ENCODE measurements at regions not wholly inside any gene's neighbourhood (a gene's known extent, or its start where the extent isn't known, plus 50 kb on each side); places are given as distances from the start of the nearest gene placed in this dataset.

DNA sequence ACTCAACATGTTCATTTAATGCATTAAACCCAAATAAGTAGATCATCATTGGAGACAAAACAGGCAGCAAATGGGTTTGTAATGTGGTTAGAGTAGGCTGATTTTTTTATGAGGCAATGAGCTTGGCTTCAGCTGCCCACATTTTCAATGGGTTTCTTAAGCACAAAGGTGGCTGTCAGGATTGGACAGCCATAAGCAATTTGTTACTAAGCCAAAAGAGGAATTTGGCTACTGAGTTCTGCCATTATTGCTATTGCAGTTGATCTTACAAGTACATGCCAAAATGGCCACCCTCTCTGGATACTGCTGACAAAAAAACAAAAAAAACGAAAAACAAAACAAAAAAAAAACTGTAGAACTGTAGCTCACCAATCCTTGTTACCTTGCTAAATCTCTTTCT lies 1348.0 kb upstream of the PIK3C3 start:
- no peak for DNase-seq (ENCODE audit: extremely low read depth, insufficient read length)
- Histone ChIP-seq H3K36me3 (ENCODE audit: control insufficient read depth, insufficient read depth, low read length) (no peaks in the 10 kb centered on the region), H3K4me3 (replicated peaks; ENCODE audit: low read depth, low read length) (no peak overlapping the region), H3K27me3 (replicated peaks; ENCODE audit: control insufficient read depth, insufficient read depth, low read length) (no peaks in the 10 kb centered on the region)
- TF ChIP-seq, protein P1, sequence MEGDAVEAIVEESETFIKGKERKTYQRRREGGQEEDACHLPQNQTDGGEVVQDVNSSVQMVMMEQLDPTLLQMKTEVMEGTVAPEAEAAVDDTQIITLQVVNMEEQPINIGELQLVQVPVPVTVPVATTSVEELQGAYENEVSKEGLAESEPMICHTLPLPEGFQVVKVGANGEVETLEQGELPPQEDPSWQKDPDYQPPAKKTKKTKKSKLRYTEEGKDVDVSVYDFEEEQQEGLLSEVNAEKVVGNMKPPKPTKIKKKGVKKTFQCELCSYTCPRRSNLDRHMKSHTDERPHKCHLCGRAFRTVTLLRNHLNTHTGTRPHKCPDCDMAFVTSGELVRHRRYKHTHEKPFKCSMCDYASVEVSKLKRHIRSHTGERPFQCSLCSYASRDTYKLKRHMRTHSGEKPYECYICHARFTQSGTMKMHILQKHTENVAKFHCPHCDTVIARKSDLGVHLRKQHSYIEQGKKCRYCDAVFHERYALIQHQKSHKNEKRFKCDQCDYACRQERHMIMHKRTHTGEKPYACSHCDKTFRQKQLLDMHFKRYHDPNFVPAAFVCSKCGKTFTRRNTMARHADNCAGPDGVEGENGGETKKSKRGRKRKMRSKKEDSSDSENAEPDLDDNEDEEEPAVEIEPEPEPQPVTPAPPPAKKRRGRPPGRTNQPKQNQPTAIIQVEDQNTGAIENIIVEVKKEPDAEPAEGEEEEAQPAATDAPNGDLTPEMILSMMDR (IDR thresholded peaks at IDR 0.05; ENCODE audit: insufficient read depth, low read length, poor library complexity, severe bottlenecking), result no peak

DNA sequence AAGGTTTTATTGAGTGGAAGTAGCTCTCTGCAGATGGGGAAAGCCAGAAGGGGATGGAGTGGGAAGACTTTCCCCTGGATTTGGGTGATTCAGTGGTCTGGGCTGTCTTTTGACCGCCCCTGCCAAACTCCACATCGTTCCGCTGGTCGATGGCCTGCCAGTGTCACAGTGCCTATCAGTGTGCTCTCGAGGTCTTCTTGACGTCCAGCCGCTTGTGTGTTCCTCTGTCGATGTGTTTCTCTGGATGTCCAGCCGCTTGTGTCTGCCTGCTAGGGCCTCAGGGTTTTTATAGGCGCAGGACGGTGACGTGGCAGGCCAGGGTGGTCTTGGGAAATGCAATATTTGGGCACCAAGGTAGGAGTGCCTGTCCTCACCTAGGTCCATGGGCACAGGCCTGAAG lies 1371.4 kb upstream of the PIK3C3 start:
- DNase-seq (ENCODE audit: extremely low read depth, insufficient read length), result no peak
- TF ChIP-seq, protein P1 (IDR thresholded peaks at IDR 0.05; ENCODE audit: insufficient read depth, low read length, poor library complexity, severe bottlenecking), result no peak

DNA sequence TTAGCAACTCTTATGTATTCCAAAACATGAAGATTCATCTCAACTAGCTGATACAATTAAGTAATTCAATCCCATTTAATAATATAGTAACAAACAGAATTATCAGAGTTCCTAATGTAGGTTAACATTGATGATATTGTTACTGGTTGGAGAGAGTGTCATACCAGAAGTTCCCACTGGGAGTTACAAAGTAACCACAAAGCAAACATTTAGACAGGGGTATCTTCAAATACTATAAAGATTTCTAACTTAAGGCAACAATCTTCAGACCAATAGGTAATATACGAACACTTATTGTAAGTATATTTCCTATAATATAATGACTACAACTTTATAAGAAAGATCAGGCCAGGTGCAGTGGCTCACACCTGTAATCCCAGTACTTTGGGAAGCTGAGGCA lies 1372.9 kb upstream of the PIK3C3 start:
- no peaks in the 10 kb centered on the region for H3K27me3 ChIP-seq (replicated peaks; ENCODE audit: control insufficient read depth, insufficient read depth, low read length)

More for the DNA sequence above, 1371.4 kb upstream of the PIK3C3 start:
- Histone ChIP-seq H3K27me3 (replicated peaks; ENCODE audit: control insufficient read depth, insufficient read depth, low read length) (no peaks in the 10 kb centered on the region), H3K4me3 (replicated peaks; ENCODE audit: low read depth, low read length) (no peak overlapping the region), H3K36me3 (ENCODE audit: control insufficient read depth, insufficient read depth, low read length) (no peaks in the 10 kb centered on the region)

DNA sequence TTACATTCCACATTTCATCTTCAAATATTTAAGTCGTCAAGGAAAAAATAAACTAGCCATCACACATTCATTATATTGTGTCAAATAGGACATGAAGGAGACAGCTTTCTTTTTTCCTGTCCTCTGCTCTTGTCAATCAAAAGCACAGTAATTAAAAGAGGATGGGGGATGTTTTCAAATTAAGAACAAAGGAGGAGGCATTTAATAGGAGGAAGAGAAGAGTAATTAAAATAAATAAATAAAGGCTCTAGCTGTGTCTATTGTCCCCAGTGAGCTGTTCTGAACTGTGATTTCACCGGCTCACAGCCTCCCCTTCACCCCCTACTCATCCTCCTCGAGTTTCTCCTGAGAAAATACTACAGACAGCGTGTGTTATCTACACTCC lies 1377.1 kb upstream of the PIK3C3 start:
- TF ChIP-seq, protein P1 (IDR thresholded peaks at IDR 0.05; ENCODE audit: insufficient read depth, low read length, poor library complexity, severe bottlenecking), result no peak
- no peak overlapping the region for H3K4me3 ChIP-seq (replicated peaks; ENCODE audit: low read depth, low read length)
- no peak for DNase-seq (ENCODE audit: extremely low read depth, insufficient read length)
- no peaks in the 10 kb centered on the region for H3K36me3 ChIP-seq (ENCODE audit: control insufficient read depth, insufficient read depth, low read length)
- no peaks in the 10 kb centered on the region for H3K27me3 ChIP-seq (replicated peaks; ENCODE audit: control insufficient read depth, insufficient read depth, low read length)

More for the DNA sequence above, 1372.9 kb upstream of the PIK3C3 start:
- no peak for DNase-seq (ENCODE audit: extremely low read depth, insufficient read length)
- no peaks in the 10 kb centered on the region for H3K36me3 ChIP-seq (ENCODE audit: control insufficient read depth, insufficient read depth, low read length)
- TF ChIP-seq, protein P1 (IDR thresholded peaks at IDR 0.05; ENCODE audit: insufficient read depth, low read length, poor library complexity, severe bottlenecking), result no peak
- no peak overlapping the region for H3K4me3 ChIP-seq (replicated peaks; ENCODE audit: low read depth, low read length)

DNA sequence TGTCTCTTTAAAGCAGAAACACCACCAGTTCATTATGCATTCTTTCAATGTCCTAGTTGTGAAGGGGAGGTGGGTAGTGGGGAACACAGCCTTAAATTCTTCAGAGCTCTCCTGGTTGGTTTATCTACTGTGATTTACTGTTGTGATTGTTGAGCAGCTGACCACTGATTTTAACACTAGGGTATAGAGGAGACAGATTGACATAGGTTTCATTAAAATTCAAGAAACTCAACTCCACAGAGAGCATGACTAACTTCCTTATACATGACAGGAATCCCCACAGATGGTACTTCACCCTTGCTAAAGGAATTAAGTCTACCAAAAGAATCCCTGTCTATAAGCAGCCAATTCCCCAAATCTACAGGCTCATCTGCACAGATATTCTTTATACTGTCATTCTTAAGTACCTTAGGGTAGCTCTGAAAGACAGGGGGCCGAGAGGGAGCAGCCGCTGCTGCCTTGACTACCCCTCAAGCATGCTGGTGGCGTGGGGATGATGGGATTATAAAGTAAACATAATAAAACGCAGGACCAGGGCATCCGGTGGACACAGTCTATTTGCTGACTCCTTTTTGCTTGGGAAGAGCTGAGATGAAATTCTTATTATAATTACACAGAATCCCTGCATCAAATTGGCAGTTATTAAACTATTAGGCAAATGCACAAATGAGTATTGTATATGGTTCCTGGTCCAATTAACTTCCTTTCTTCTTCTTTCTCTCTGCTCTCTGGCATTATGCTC lies 1377.6 kb upstream of the PIK3C3 start:
- TF ChIP-seq, protein P1 (IDR thresholded peaks at IDR 0.05; ENCODE audit: insufficient read depth, low read length, poor library complexity, severe bottlenecking), result no peak
- DNase-seq (ENCODE audit: extremely low read depth, insufficient read length), result no peak
- Histone ChIP-seq H3K36me3 (ENCODE audit: control insufficient read depth, insufficient read depth, low read length) (no peaks in the 10 kb centered on the region), H3K27me3 (replicated peaks; ENCODE audit: control insufficient read depth, insufficient read depth, low read length) (no peaks in the 10 kb centered on the region), H3K4me3 (replicated peaks; ENCODE audit: low read depth, low read length) (no peak overlapping the region)

Measured in GM06990 (cell line).